Esophagus squamous epithelium (tissue), 4 donors: ENCODE measurements at regions not wholly inside any gene's neighbourhood (a gene's known extent, or its start where the extent isn't known, plus 50 kb on each side); places are given as distances from the start of the nearest gene placed in this dataset.

Experiments used
- POLR2A ChIP-seq, 4 donors: fragments of 450-650 bp; IDR thresholded peaks; one replicate each; pipeline ENCODE4 v1.6.1; 2017; ENCODE audit warnings: antibody characterized with exemption in 4 of 4, mild to moderate bottlenecking in 4 of 4, moderate library complexity in 3 of 4
- TF ChIP-seq, protein P1 (sequence below), 6 experiments: fragments of 450-650 bp in 4 of 6; fragments of 200-600 bp in 2 of 6; sonication (generic) in 2 of 6; IDR thresholded peaks; one replicate each; pipeline ENCODE4 v1.5.1; 2016 to 2019; ENCODE audit warnings: antibody characterized with exemption in 6 of 6, mild to moderate bottlenecking in 4 of 6, moderate library complexity in 4 of 6

DNA sequence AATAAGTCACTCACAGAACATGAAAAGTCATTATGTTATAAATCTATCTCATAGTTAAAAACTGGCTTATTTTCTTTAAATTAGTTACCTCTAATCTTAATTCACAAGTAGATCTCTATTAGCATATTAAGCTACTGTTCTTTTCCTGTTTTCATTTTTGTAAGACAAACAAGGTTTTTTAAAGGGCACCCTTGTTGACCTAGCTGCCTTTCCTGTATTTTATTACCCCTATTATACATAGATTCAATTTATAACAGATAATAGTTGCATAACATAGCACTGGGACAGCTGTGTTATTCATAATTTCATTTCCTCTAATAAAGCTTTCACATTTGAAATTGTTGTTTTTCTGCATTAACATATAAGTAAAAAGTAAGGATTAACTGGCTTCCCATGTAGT is 1500.7 kb upstream of the FLRT2 start:
- TF ChIP-seq, protein P1, sequence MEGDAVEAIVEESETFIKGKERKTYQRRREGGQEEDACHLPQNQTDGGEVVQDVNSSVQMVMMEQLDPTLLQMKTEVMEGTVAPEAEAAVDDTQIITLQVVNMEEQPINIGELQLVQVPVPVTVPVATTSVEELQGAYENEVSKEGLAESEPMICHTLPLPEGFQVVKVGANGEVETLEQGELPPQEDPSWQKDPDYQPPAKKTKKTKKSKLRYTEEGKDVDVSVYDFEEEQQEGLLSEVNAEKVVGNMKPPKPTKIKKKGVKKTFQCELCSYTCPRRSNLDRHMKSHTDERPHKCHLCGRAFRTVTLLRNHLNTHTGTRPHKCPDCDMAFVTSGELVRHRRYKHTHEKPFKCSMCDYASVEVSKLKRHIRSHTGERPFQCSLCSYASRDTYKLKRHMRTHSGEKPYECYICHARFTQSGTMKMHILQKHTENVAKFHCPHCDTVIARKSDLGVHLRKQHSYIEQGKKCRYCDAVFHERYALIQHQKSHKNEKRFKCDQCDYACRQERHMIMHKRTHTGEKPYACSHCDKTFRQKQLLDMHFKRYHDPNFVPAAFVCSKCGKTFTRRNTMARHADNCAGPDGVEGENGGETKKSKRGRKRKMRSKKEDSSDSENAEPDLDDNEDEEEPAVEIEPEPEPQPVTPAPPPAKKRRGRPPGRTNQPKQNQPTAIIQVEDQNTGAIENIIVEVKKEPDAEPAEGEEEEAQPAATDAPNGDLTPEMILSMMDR (IDR thresholded peaks at IDR 0.05) = no peak
- no peak for TF ChIP-seq POLR2A (IDR thresholded peaks at IDR 0.05)
